Spinal cord (tissue), 9 donors: ENCODE measurements at regions not wholly inside any gene's neighbourhood (a gene's known extent, or its start where the extent isn't known, plus 50 kb on each side); places are given as distances from the start of the nearest gene placed in this dataset.

Source experiments
- DNase-seq, 6 donors: peaks; one replicate each; pipeline versions ENCODE4 v3.0.0 to v3.0.0-alpha.2; 2013 to 2015; ENCODE audit warnings: low spot score in 6 of 6, low read depth in 4 of 6
- H3K27ac ChIP-seq: one replicate; pipeline ENCODE4 v1.5.1; 2013; ENCODE audit warnings: low read depth, low read length, control low read depth
- H3K27me3 ChIP-seq: one replicate; pipeline ENCODE4 v1.6.1; 2013; ENCODE audit warnings: low read length; ENCODE audit not compliant: control insufficient read depth, insufficient read depth
- H3K36me3 ChIP-seq: one replicate; pipeline ENCODE4 v1.6.1; 2013; ENCODE audit warnings: low read length; ENCODE audit not compliant: control insufficient read depth, insufficient read depth
- H3K4me1 ChIP-seq: one replicate; pipeline ENCODE4 v1.6.1; 2013; ENCODE audit warnings: low read length; ENCODE audit not compliant: control insufficient read depth, insufficient read depth
- H3K4me3 ChIP-seq: one replicate; pipeline ENCODE4 v1.5.1; 2013; ENCODE audit warnings: low read depth, low read length, control low read depth
- H3K9me3 ChIP-seq: one replicate; pipeline ENCODE4 v1.6.1; 2013; ENCODE audit warnings: low read length; ENCODE audit not compliant: control insufficient read depth, insufficient read depth
- WGBS: methylation state at CpG from one replicate; pipeline ENCODE4 v1.1.5; 2013; ENCODE audit warnings: missing lambda C conversion rate; ENCODE audit not compliant: insufficient coverage; 5-methylcytosine and 5-hydroxymethylcytosine counted together
- donor health status: healthy.

- Histone ChIP-seq H3K27me3 (no peaks in the 10 kb centered on the region), H3K4me1 (no peaks in the 10 kb centered on the region), H3K4me3 (no peak overlapping the region), H3K9me3 (no peaks in the 10 kb centered on the region), H3K36me3 (no peaks in the 10 kb centered on the region), H3K27ac (no peak overlapping the region)
- 59% methylated on average over 5 of the region's 8 CpGs for WGBS
- peak in 2 of 6 donors; percentile 11 to 60 for DNase-seq
Observed at GRCh38 chr11:29124470-29124869, 892.4 kb downstream of the KCNA4 start.

- peak in 5 of 6 donors; percentile 5 to 70 (median 23) for DNase-seq
- Histone ChIP-seq H3K4me3 (no peak overlapping the region), H3K9me3 (no peaks in the 10 kb centered on the region), H3K27ac (peak overlapping the region; percentile 63), H3K27me3 (no peaks in the 10 kb centered on the region), H3K4me1 (no peaks in the 10 kb centered on the region), H3K36me3 (no peaks in the 10 kb centered on the region)
- 42% methylated on average over 10 of the region's 11 CpGs for WGBS
Observed at GRCh38 chr11:29119707-29120618, 896.9 kb downstream of the KCNA4 start.

DNA sequence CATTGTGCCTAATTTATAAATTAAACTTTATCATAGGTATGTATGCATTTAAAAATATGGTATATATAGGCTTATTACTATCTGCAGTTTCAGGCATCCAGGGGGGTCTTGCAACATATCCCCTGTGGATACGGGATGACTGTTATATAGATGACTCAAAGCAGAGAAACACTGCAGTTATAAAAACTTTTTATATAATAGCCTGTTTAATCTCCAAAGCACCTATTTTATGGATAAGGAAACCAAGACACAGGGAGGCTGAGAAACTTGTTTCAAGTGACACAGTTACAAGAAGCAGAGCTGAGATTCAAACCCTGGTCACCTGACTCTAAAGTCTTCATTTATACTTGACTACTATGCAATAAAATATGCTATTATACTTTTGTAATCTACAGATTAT, 897.7 kb downstream of the KCNA4 start:
- DNase-seq: no peak
- no CpG with 5 or more reads among the region's 1 CpG for WGBS
- no peaks in the 10 kb centered on the region for H3K36me3 ChIP-seq
- no peak overlapping the region for H3K27ac ChIP-seq
- no peaks in the 10 kb centered on the region for H3K9me3 ChIP-seq
- H3K27me3 ChIP-seq: no peaks in the 10 kb centered on the region
- H3K4me3 ChIP-seq: no peak overlapping the region
- no peaks in the 10 kb centered on the region for H3K4me1 ChIP-seq

DNA sequence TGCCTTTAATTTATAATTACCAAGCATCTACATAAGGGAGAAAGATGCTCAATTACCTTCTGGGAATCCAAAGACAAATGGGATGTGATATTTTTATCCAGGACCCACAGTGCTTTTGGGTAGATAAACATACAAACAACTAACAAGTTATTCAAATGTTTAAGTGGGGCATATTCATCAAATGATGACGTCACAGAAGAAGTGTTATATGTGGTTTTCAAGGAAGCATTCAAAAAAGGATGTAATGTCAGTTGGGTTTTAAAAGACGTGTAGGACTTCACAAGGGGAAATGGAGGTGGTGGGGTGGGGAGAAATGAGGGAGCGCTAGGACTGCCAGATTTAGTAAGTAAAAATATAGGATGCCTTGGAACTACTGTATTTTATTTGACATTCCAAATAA, 915.9 kb downstream of the KCNA4 start:
- Histone ChIP-seq H3K27me3 (no peaks in the 10 kb centered on the region), H3K9me3 (no peaks in the 10 kb centered on the region), H3K27ac (no peak overlapping the region), H3K4me3 (no peak overlapping the region), H3K4me1 (no peaks in the 10 kb centered on the region), H3K36me3 (no peaks in the 10 kb centered on the region)
- WGBS: 87% methylated on average over 3 of the region's 3 CpGs
- DNase-seq: no peak

GRCh38 chr11:29095821-29096220, 921.0 kb downstream of the KCNA4 start:
- no CpG with 5 or more reads among the region's 1 CpG for WGBS
- Histone ChIP-seq H3K27me3 (no peaks in the 10 kb centered on the region), H3K4me3 (no peak overlapping the region), H3K27ac (no peak overlapping the region), H3K9me3 (no peaks in the 10 kb centered on the region), H3K36me3 (no peaks in the 10 kb centered on the region), H3K4me1 (no peaks in the 10 kb centered on the region)
- DNase-seq: no peak

DNA sequence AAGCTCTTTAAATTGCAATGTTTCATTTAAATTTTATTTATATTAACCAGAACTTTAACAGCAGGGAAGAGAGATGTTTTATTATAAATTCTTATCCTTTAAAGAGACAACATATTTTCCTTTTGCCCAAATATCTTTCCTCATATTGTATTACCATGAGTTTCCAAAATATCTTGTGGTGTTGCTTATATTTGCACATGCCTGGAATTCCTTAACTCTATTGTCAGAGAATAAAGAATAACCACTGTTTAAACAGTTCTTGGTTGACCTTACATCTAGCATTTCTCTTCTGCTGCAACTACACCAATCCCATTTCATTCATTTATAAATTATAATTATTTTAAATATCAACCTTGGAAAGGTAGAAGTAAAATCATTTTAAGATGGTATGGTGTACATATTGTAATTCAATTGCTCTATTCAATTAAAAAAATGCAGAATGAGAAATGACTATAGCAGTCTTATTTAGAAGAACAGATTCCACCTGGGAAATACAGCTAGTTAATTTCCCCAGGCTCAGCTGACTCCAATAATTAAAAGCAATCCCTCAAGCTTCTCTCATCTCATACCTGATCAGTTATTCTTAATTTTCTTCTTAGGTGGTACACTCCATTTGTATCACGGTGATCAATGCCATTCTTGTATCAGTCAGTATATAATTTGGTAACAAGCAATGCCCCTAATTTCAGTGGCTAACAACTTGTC, 923.3 kb downstream of the KCNA4 start:
- DNase-seq: peak in 1 of 6 donors; percentile 14
- WGBS: no CpG with 5 or more reads among the region's 1 CpG
- H3K36me3 ChIP-seq: no peaks in the 10 kb centered on the region
- no peaks in the 10 kb centered on the region for H3K27me3 ChIP-seq
- no peak overlapping the region for H3K4me3 ChIP-seq
- no peaks in the 10 kb centered on the region for H3K4me1 ChIP-seq
- no peak overlapping the region for H3K27ac ChIP-seq
- H3K9me3 ChIP-seq: no peaks in the 10 kb centered on the region

GRCh38 chr11:29087200-29087812, 929.5 kb downstream of the KCNA4 start:
- Histone ChIP-seq H3K27ac (no peak overlapping the region), H3K9me3 (no peaks in the 10 kb centered on the region), H3K4me3 (no peak overlapping the region), H3K27me3 (no peaks in the 10 kb centered on the region), H3K36me3 (no peaks in the 10 kb centered on the region), H3K4me1 (no peaks in the 10 kb centered on the region)
- peak in 1 of 6 donors; percentile 28 for DNase-seq
- no CpG with 5 or more reads among the region's 1 CpG for WGBS

- Histone ChIP-seq H3K4me3 (no peak overlapping the region), H3K27ac (no peak overlapping the region), H3K27me3 (no peaks in the 10 kb centered on the region), H3K4me1 (no peaks in the 10 kb centered on the region), H3K36me3 (no peaks in the 10 kb centered on the region), H3K9me3 (no peaks in the 10 kb centered on the region)
- no peak for DNase-seq
- WGBS: no CpG with 5 or more reads among the region's 2 CpGs
Observed at GRCh38 chr11:29075726-29076125, 941.1 kb downstream of the KCNA4 start.

DNA sequence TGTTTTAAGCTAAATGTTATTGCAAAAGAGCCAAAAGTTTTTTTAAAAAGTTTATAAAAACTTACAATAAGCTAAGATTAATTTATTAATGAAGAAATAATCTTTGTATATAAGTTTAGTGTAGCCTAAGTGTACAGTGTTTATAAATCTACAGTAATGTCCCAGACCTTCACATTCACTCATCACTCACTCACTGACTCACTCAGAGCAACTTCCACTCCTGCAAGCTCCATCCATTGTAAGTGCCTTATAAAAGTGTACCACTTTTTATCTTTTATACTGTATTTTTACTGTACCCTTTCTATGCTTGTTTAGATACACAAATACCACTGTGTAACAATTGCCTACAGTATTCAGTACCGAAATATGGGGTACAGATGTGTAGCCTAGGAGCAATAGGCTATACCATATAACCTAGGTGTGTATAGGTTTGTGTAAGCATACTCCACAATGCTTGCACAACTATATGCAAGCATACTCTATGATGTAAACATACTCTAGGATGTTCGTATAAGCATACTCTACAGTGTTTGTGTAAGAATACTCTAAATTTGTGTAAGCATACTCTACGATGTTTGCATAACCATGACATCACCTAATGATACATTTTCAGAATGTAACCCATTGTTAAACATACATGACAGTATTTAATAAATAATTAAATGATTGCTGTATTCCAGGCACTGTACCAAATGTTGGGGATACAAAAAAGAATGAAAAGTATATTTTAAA, 953.0 kb downstream of the KCNA4 start:
- H3K4me1 ChIP-seq: no peaks in the 10 kb centered on the region
- no peaks in the 10 kb centered on the region for H3K9me3 ChIP-seq
- H3K4me3 ChIP-seq: no peak overlapping the region
- no peaks in the 10 kb centered on the region for H3K27me3 ChIP-seq
- WGBS: no CpG with 5 or more reads among the region's 3 CpGs
- no peak overlapping the region for H3K27ac ChIP-seq
- H3K36me3 ChIP-seq: no peaks in the 10 kb centered on the region
- DNase-seq: no peak
